Thyroid gland (tissue), 4 donors: ENCODE measurements at regions not wholly inside any gene's neighbourhood (a gene's known extent, or its start where the extent isn't known, plus 50 kb on each side); places are given as distances from the start of the nearest gene placed in this dataset.

Experiments
- CTCF ChIP-seq, 6 experiments: fragments of 200-600 bp in 3 of 6; fragments of 450-650 bp in 3 of 6; sonication (generic) in 3 of 6; IDR thresholded peaks; one replicate each; pipeline ENCODE4 v1.5.1; 2016 to 2019; ENCODE audit warnings: antibody characterized with exemption in 6 of 6, mild to moderate bottlenecking in 2 of 6, inconsistent platforms in 1 of 6, moderate library complexity in 1 of 6
- POLR2A ChIP-seq, 2 donors: fragments of 450-650 bp; IDR thresholded peaks; one replicate each; pipeline ENCODE4 v1.6.1; 2017; ENCODE audit warnings: antibody characterized with exemption in 2 of 2, mild to moderate bottlenecking in 2 of 2, moderate library complexity in 1 of 2

DNA sequence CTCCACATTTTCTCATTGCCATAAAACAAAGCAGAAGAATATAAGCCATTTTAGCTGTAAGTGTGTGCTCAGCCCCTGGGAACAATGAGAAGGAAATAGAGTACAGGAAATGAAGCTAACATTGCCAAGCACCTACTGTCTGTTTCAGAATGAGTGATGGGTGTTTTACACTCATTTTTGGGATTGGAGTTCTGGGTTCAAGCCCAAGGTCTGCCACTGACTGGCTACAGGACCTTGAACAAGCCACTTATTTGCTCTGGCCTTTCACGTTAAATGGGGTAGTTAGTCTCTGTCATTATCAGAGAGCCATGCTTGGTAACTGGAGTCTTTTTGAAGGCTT lies 80.7 kb upstream of the KAZN start:
- TF ChIP-seq CTCF (IDR thresholded peaks at IDR 0.05) (no peak), POLR2A (IDR thresholded peaks at IDR 0.05) (no peak)
